ENCODE measurements at regions not wholly inside any gene's neighbourhood (a gene's known extent, or its start where the extent isn't known, plus 50 kb on each side); places are given as distances from the start of the nearest gene placed in this dataset.

DNA sequence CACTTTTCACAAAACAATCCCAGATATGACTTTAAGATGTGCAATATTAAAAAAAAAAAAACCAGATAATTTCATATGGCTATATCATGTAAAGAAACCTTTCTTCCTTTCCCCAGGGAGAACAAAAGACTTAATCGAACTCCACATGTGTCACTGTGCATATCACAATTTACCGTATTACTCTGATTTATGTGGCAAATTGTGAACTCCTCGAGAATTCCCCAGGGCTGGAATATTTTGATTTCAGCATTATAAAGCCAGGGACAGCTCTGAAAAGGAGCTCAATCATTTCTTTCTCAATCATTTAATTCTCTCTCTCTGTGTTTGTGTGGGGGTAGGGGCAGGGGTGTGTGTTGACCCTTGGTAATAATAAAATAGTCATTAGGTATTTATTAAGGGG is 165.8 kb downstream of the TDRD15 start:
- H3K4me3 ChIP-seq, result no peak overlapping the region
- intact Hi-C loops (cut with DNase I; ENCODE audit: low total_unique reads), result no loop called here
- no peaks in the 10 kb centered on the region for H3K36me3 ChIP-seq
- H3K9me3 ChIP-seq, result no peaks in the 10 kb centered on the region
- H3K27me3 ChIP-seq, result no peaks in the 10 kb centered on the region
- H3K4me1 ChIP-seq, result no peaks in the 10 kb centered on the region
- no peak for TF ChIP-seq POLR2AphosphoS5 (IDR thresholded peaks at IDR 0.05)
- TF ChIP-seq, protein P1, sequence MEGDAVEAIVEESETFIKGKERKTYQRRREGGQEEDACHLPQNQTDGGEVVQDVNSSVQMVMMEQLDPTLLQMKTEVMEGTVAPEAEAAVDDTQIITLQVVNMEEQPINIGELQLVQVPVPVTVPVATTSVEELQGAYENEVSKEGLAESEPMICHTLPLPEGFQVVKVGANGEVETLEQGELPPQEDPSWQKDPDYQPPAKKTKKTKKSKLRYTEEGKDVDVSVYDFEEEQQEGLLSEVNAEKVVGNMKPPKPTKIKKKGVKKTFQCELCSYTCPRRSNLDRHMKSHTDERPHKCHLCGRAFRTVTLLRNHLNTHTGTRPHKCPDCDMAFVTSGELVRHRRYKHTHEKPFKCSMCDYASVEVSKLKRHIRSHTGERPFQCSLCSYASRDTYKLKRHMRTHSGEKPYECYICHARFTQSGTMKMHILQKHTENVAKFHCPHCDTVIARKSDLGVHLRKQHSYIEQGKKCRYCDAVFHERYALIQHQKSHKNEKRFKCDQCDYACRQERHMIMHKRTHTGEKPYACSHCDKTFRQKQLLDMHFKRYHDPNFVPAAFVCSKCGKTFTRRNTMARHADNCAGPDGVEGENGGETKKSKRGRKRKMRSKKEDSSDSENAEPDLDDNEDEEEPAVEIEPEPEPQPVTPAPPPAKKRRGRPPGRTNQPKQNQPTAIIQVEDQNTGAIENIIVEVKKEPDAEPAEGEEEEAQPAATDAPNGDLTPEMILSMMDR (IDR thresholded peaks at IDR 0.05), result no peak
- no peak for TF ChIP-seq POLR2A (IDR thresholded peaks at IDR 0.05)
- no peak for TF ChIP-seq EP300 (IDR thresholded peaks at IDR 0.05)
- DNase-seq, result no peak
- WGBS, 5 donors, result 52 to 74% (median 60%) methylated on average over 3 of the region's 3 CpGs
- no peak overlapping the region for H3K27ac ChIP-seq

DNA sequence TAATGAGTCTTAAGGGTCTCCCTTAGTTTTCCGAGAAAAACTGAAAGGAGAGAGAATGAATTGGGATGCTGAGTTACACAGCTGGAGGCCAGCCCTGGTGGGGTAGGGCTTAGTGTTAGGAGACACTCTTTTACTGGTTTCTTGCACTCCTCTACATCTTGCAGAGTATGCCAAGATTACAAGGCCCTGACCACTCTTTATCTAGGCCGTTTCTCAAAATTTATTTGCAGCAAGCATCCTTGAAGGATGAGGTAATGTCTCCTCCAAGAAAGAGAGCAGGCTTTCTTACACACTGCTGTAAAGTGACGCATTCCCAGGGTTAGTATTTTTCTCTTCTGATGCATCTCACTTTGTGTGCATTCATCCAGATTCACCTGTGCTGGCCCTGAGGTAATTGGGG is 166.2 kb downstream of the TDRD15 start:
- TF ChIP-seq POLR2AphosphoS5 (IDR thresholded peaks at IDR 0.05) (no peak), POLR2A (IDR thresholded peaks at IDR 0.05) (no peak)
- TF ChIP-seq, protein P1 (IDR thresholded peaks at IDR 0.05), result no peak
- Histone ChIP-seq H3K9me3 (no peaks in the 10 kb centered on the region), H3K4me1 (no peaks in the 10 kb centered on the region), H3K36me3 (no peaks in the 10 kb centered on the region), H3K27me3 (no peaks in the 10 kb centered on the region), H3K4me3 (no peak overlapping the region), H3K27ac (no peak overlapping the region)
- intact Hi-C loops (cut with DNase I; ENCODE audit: low total_unique reads), result no loop called here
- peak in 1 of 2 donors; percentile 28 for DNase-seq
- 46 to 59% (median 52%) methylated on average over 3 of the region's 3 CpGs for WGBS, 5 donors

DNA sequence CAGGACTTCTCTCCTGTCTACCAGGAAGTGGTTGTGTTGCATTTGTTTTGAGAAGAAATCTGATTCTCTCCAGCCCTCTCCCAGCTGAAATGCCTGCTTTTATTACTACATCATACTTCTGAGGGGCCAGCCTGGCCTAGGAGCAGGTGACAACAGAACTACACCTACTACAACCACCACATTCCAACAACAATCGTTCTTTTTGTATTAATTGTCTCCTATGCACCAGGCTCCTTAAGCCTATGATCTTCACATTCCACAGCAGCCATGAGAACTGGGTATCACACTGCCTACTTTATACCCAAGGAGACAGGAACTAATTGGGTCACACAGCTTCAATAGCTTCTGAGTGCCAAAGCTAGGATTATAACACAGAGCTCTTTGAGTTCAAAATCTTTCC is 167.7 kb downstream of the TDRD15 start:
- 69 to 100% (median 76%) methylated on average over 1 of the region's 1 CpG for WGBS, 5 donors
- no peak for TF ChIP-seq POLR2AphosphoS5 (IDR thresholded peaks at IDR 0.05)
- no peak for TF ChIP-seq EP300 (IDR thresholded peaks at IDR 0.05)
- no peak for TF ChIP-seq POLR2A (IDR thresholded peaks at IDR 0.05)
- TF ChIP-seq, protein P1 (IDR thresholded peaks at IDR 0.05), result no peak
- no peaks in the 10 kb centered on the region for H3K27me3 ChIP-seq
- no peaks in the 10 kb centered on the region for H3K9me3 ChIP-seq
- intact Hi-C loops (cut with DNase I; ENCODE audit: low total_unique reads), result no loop called here
- no peak for DNase-seq
- no peak overlapping the region for H3K4me3 ChIP-seq
- H3K36me3 ChIP-seq, result no peaks in the 10 kb centered on the region
- no peak overlapping the region for H3K27ac ChIP-seq
- H3K4me1 ChIP-seq, result no peaks in the 10 kb centered on the region

DNA sequence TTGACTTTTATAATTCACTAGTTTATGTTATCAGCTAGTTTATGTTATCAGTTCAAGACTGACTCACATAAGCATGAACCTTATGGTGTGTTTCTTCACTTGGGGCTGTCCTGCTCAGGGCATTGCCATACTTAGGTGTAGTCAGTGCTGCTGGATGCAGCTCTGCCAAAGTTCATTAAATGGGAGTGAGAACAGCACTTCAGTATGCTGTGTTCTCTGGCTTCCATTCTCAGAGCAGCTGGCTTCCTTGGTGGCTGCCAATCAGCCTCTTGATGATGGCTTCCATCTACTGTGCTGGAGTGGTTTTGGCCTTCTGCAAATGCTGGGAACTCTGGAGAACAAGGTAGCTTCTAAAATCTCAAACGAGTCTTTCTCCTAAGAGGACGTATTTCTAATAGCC is 170.7 kb downstream of the TDRD15 start:
- no peak for DNase-seq
- no peak overlapping the region for H3K27ac ChIP-seq
- no peaks in the 10 kb centered on the region for H3K4me1 ChIP-seq
- H3K9me3 ChIP-seq, result no peaks in the 10 kb centered on the region
- 73 to 93% (median 83%) methylated on average over 2 of the region's 2 CpGs for WGBS, 5 donors
- intact Hi-C loops (cut with DNase I; ENCODE audit: low total_unique reads), result no loop called here
- no peaks in the 10 kb centered on the region for H3K36me3 ChIP-seq
- TF ChIP-seq, protein P1 (IDR thresholded peaks at IDR 0.05), result no peak
- TF ChIP-seq POLR2AphosphoS5 (IDR thresholded peaks at IDR 0.05) (no peak), POLR2A (IDR thresholded peaks at IDR 0.05) (no peak), EP300 (IDR thresholded peaks at IDR 0.05) (no peak)
- H3K27me3 ChIP-seq, result no peaks in the 10 kb centered on the region
- no peak overlapping the region for H3K4me3 ChIP-seq
